OCI-LY1 (cell line): ENCODE measurements at regions not wholly inside any gene's neighbourhood (a gene's known extent, or its start where the extent isn't known, plus 50 kb on each side); places are given as distances from the start of the nearest gene placed in this dataset.

Experiments
- CTCF ChIP-seq: fragments of 200-600 bp; sonication (generic), shearing (Covaris generic); IDR thresholded peaks from 2 replicates; pipeline ENCODE4 v1.5.1; 2017; ENCODE audit warnings: mild to moderate bottlenecking, antibody characterized with exemption, low read length, moderate library complexity, mixed read lengths
- EZH2 ChIP-seq: fragments of 200-600 bp; sonication (generic), shearing (Covaris generic); IDR thresholded peaks from 2 replicates; pipeline ENCODE4 v1.8.0; 2017; ENCODE audit warnings: borderline replicate concordance, mixed run types, mild to moderate bottlenecking, antibody characterized with exemption, low read length, moderate library complexity, mixed read lengths

GRCh38 chr21:35924714-35925301 is 135.5 kb downstream of the SETD4 start:
- no peak for TF ChIP-seq CTCF
- no peak for TF ChIP-seq EZH2
